NCI-H748 (cell line): ENCODE measurements at regions not wholly inside any gene's neighbourhood (a gene's known extent, or its start where the extent isn't known, plus 50 kb on each side); places are given as distances from the start of the nearest gene placed in this dataset.
A peak's percentile ranks its signal among the peaks of the same experiment; 100 is the strongest.

Experiments
- DNase-seq: peaks from one replicate; lab custom pipeline; 2025; ENCODE audit not compliant: unreplicated experiment; lab: John Stamatoyannopoulos, UW

- no peak for DNase-seq
Measured at GRCh38 chr2:200725596-200725995, 86.1 kb upstream of the BZW1 start.

- no peak for DNase-seq
Measured at GRCh38 chr2:200728630-200729029, 83.1 kb upstream of the BZW1 start.

- no peak for DNase-seq
Measured at GRCh38 chr2:200730302-200730701, 81.4 kb upstream of the BZW1 start.

- no peak for DNase-seq
Measured at GRCh38 chr2:200730960-200731359, 80.8 kb upstream of the BZW1 start.

GRCh38 chr2:200732866-200733265 is 78.8 kb upstream of the BZW1 start:
- DNase-seq = no peak

GRCh38 chr2:200733713-200734198 is 78.0 kb upstream of the BZW1 start:
- no peak for DNase-seq

GRCh38 chr2:200735061-200735460 is 76.6 kb upstream of the BZW1 start:
- no peak for DNase-seq

GRCh38 chr2:200736646-200737274 is 75.0 kb upstream of the BZW1 start:
- DNase-seq = no peak

- DNase-seq = no peak
Measured at GRCh38 chr2:200737585-200737984, 74.1 kb upstream of the BZW1 start.

GRCh38 chr2:200738590-200738989 is 73.1 kb upstream of the BZW1 start:
- DNase-seq = no peak

GRCh38 chr2:200740907-200741306 is 70.8 kb upstream of the BZW1 start:
- DNase-seq = no peak

- no peak for DNase-seq
Measured at GRCh38 chr2:200741468-200742202, 70.1 kb upstream of the BZW1 start.

GRCh38 chr2:200742426-200742825 is 69.3 kb upstream of the BZW1 start:
- DNase-seq = no peak

- no peak for DNase-seq
Measured at GRCh38 chr2:200743042-200743676, 68.6 kb upstream of the BZW1 start.

GRCh38 chr2:200744201-200744602 is 67.5 kb upstream of the BZW1 start:
- no peak for DNase-seq

GRCh38 chr2:200746301-200746700 is 65.4 kb upstream of the BZW1 start:
- DNase-seq = no peak

- peak; percentile 18 for DNase-seq
Measured at GRCh38 chr2:200747668-200748618, 63.8 kb upstream of the BZW1 start.

GRCh38 chr2:200748779-200749178 is 62.9 kb upstream of the BZW1 start:
- DNase-seq = no peak

GRCh38 chr2:200749631-200750322 is 61.9 kb upstream of the BZW1 start:
- no peak for DNase-seq

GRCh38 chr2:200750323-200750910 is 61.3 kb upstream of the BZW1 start:
- no peak for DNase-seq
